ENCODE measurements at regions not wholly inside any gene's neighbourhood (a gene's known extent, or its start where the extent isn't known, plus 50 kb on each side); places are given as distances from the start of the nearest gene placed in this dataset.
"Not testable (repeated sequence)": the region's sequence is repeated elsewhere in the genome, so short reads cannot be mapped to it uniquely, and the experiment has no call there.

- DNase-seq (ENCODE audit: low spot score): no peak
- intact Hi-C loops (cut with DNase I): no loop called here
Measured at GRCh38 chr10:9230625-9231024, 1176.1 kb downstream of the GATA3 start.

GRCh38 chr10:9234191-9234590, 1179.7 kb downstream of the GATA3 start:
- DNase-seq (ENCODE audit: low spot score): no peak

DNA sequence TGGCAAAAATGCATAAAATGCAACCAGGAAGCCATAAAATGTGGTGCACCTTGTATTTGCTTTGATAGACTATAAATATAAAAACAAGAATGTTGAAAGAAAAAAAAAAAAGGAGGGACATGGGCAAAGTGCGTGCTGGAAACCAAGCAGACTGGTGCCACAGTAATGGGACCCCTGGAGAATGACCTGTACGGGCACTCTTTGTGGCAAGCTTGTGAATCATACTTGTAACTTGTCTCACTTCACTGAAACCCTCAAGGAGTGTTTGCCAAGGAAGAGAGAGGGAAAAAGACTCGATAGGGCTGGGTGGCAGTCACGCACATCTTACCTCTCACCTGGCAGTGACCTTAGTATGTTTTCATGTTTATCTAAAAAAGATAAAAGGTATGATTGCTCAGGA, 1183.6 kb downstream of the GATA3 start:
- no peak for DNase-seq (ENCODE audit: low spot score)
- intact Hi-C loops (cut with DNase I): no loop called here

More at GRCh38 chr10:9234191-9234590, 1179.7 kb downstream of the GATA3 start:
- intact Hi-C loops (cut with DNase I): no loop called here

- intact Hi-C loops (cut with DNase I): no loop called here
- no peak for DNase-seq (ENCODE audit: low spot score)
Measured at GRCh38 chr10:9239298-9239697, 1184.8 kb downstream of the GATA3 start.

DNA sequence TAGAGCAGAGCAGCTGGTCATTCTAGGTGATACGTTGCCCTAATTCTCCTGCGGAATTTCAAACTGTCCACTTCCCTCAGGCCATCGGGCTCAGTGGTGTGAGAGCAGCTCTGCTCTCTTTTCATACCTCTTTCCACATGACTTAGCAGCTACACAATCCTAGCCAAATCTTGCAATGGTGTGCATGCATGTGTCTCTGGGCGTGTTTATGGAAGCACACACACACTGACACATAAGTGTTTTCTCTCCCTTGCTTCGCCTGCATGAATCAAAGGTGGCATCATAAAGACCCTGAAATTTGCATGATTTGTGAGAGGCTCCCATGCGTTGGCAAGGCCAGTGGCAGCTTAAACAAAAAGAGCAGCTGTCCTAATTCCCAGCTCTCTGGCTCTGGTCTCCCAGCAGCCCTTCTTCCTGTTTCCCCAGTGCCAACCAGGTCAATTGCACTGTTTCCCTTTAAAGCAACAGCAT, 1189.5 kb downstream of the GATA3 start:
- DNase-seq (ENCODE audit: low spot score): no peak

DNA sequence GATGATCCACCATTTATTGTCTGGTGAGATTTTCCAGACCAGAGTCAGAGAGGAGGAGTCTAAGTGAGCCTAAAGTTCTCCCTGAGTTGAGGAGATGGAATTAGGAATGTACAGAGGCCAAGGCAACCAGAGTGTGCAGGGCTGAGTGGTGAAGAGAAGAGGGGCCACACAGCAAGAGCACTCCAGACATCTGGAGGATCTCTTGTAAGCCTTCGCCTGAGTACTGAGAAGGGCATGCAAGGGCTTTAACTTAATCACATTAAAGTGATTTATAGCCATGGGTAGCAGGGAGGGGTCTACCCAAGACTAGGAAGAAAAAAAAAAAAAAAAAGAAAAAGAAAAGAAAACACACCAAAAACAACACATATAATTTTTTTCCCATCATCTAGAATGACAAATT, 1190.4 kb downstream of the GATA3 start:
- no peak for DNase-seq (ENCODE audit: low spot score)
- intact Hi-C loops (cut with DNase I): no loop called here

More for the DNA sequence above, 1189.5 kb downstream of the GATA3 start:
- intact Hi-C loops (cut with DNase I): no loop called here

GRCh38 chr10:9253121-9253520, 1198.6 kb downstream of the GATA3 start:
- intact Hi-C loops (cut with DNase I): no loop called here
- no peak for DNase-seq (ENCODE audit: low spot score)

- intact Hi-C loops (cut with DNase I): no loop called here
- no peak for DNase-seq (ENCODE audit: low spot score)
Measured at GRCh38 chr10:9254353-9254752, 1199.9 kb downstream of the GATA3 start.

DNA sequence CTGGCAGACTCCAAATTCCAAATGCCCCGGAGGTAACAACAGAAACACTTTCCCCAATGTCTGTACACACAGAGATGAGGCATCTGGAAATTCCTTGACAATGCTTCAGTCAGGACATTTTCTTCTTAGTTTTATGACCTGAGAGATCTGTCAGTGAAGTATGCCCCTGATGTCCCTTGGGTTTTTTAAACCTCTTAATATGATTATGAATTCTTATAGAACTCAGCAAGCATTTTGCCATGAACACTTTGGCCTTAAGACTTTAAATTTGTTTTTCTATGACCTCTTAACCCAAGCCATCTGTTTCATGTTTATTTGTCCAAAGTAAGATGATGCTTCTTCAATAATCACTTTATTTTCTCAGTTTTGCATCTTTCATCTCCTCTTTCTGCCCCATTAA, 1206.2 kb downstream of the GATA3 start:
- no peak for DNase-seq (ENCODE audit: low spot score)
- intact Hi-C loops (cut with DNase I): no loop called here

DNA sequence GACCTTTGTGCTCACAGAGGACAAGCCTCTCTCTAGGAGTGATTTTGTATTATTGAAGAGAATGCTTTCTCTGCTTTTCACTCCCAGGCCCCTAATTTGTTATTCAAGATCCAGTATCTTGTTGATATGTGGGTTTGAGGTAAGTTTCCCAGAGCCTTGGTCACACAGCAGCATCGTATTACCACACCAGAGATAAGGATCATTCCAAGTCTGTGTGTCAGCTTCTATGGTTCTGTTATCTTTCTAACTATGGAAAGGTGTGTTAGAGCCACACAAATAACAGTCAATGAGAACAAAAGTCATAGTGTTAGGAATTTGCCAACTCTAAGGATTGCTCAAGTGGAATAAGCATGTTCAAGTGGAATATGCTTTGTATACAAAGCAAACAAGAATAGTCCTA, 1208.3 kb downstream of the GATA3 start:
- intact Hi-C loops (cut with DNase I): no loop called here
- no peak for DNase-seq (ENCODE audit: low spot score)

GRCh38 chr10:9268176-9268575, 1213.7 kb downstream of the GATA3 start:
- intact Hi-C loops (cut with DNase I): no loop called here
- DNase-seq (ENCODE audit: low spot score): no peak

DNA sequence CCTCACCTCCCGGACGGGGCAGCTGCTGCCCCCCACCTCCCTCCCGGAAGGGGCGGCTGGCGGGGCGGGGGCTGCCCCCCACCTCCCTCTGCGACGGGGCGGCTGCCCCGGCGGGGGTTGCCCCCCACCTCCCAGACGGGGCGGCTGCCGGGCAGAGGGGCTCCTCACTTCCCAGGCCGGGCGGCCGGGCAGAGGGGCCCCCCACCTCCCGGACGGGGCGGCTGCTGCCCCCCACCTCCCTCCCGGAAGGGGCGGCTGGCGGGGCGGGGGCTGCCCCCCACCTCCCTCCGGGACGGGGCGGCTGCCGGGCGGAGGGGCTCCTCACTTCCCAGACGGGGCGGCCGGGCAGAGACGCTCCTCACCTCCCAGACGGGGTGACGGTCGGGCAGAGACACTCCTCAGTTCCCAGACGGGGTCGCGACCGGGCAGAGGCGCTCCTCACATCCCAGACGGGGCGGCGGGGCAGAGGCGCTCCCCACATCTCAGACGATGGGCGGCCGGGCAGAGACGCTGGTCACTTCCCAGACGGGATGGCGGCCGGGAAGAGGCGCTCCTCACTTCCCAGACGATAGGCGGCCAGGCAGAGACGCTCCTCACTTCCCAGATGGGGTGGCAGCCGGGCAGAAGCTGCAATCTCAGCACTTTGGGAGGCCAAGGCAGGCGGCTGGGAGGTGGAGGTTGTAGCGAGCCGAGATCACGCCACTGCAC, 1218.8 kb downstream of the GATA3 start:
- intact Hi-C loops (cut with DNase I); DNase-seq (ENCODE audit: low spot score): not testable (repeated sequence)

- intact Hi-C loops (cut with DNase I): no loop called here
- no peak for DNase-seq (ENCODE audit: low spot score)
Measured at GRCh38 chr10:9274206-9274755, 1219.8 kb downstream of the GATA3 start.

- intact Hi-C loops (cut with DNase I): no loop called here
- no peak for DNase-seq (ENCODE audit: low spot score)
Measured at GRCh38 chr10:9275861-9276260, 1221.4 kb downstream of the GATA3 start.

- no peak for DNase-seq (ENCODE audit: low spot score)
- intact Hi-C loops (cut with DNase I): no loop called here
Measured at GRCh38 chr10:9285690-9286089, 1231.2 kb downstream of the GATA3 start.

- intact Hi-C loops (cut with DNase I): no loop called here
- no peak for DNase-seq (ENCODE audit: low spot score)
Measured at GRCh38 chr10:9289811-9290210, 1235.3 kb downstream of the GATA3 start.

DNA sequence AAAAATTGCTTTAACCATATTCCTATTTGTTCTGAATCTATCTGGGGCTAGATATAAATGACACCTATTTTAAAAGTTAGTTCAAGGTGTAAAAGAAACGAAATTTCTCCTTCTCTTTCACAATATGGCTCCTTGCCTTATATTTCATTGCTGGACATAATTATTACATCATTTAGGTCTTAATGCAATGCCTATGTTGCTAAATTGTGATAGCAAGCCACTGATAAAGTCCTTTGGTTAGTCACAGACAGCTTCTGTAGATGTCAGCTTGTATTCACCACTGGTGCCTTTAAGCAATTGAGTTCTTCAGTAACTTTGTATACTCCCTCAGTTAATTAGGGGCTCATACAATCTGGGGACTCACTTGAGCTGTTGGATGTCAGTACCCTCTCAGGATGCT, 1236.6 kb downstream of the GATA3 start:
- no peak for DNase-seq (ENCODE audit: low spot score)
- intact Hi-C loops (cut with DNase I): no loop called here

- no peak for DNase-seq (ENCODE audit: low spot score)
- intact Hi-C loops (cut with DNase I): no loop called here
Measured at GRCh38 chr10:9294132-9294663, 1239.7 kb downstream of the GATA3 start.

GRCh38 chr10:9294865-9295264, 1240.4 kb downstream of the GATA3 start:
- intact Hi-C loops (cut with DNase I): no loop called here
- no peak for DNase-seq (ENCODE audit: low spot score)

DNA sequence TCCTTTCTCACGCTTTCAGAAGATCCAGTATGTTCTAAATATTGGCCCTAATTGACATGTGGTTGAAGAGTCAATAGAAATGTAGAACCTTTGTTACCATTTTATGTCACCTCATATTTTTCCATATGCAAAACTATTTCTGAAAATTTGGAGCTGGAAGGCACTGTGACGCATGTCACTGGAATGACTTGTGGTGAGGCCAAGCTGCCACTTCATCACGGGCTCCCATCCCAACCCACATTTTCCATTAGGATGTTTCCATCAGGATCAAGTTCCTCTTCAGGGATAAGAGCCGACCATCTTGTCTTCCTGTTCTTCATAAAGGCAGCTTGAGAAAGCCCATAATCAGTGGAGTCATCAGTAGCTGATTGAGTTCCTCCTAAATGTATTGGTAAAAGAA, 1241.7 kb downstream of the GATA3 start:
- intact Hi-C loops (cut with DNase I): no loop called here
- DNase-seq (ENCODE audit: low spot score): no peak

DNA sequence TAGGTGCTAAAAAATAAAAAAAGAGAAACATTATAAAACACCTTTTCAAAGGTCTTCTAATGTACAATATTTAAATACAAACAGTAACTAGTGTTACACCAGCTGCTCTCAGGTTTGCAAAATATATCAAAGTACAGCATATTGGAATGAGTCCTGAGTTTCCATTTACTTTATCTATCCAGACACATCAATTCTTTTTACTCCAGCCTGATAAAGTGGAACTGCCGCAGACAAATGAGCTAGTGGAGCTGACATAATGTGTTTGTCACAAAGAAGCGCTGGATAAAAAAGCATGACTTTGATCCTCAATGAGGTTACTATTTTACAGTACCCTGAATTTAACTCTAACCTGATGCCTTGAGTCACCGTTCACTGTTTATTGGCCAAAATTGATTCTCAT, 1243.1 kb downstream of the GATA3 start:
- intact Hi-C loops (cut with DNase I): no loop called here
- no peak for DNase-seq (ENCODE audit: low spot score)

Measured in cardiac septum (tissue), 1 donor.